OCI-LY7 (cell line): ENCODE measurements at regions not wholly inside any gene's neighbourhood (a gene's known extent, or its start where the extent isn't known, plus 50 kb on each side); places are given as distances from the start of the nearest gene placed in this dataset.

Experiments
- CTCF ChIP-seq: fragments of 200-600 bp; sonication (generic); conservative IDR thresholded peaks from 2 replicates; pipeline ENCODE4 v1.5.1; 2014; ENCODE audit warnings: mild to moderate bottlenecking, antibody characterized with exemption, low read length, moderate library complexity, mixed read lengths
- EZH2phosphoT487 ChIP-seq: fragments of 200-600 bp; sonication (generic); IDR thresholded peaks from 2 replicates; pipeline ENCODE4 v1.6.1; 2018; ENCODE audit warnings: low read depth, borderline replicate concordance, mild to moderate bottlenecking, mixed run types, antibody characterized with exemption, low read length, moderate library complexity, mixed read lengths

GRCh38 chr4:17362430-17362829, 149.5 kb downstream of the QDPR start:
- TF ChIP-seq EZH2phosphoT487 (no peak), CTCF (no peak)
